C1 segment of cervical spinal cord (tissue), 14 donors: ENCODE measurements at regions not wholly inside any gene's neighbourhood (a gene's known extent, or its start where the extent isn't known, plus 50 kb on each side); places are given as distances from the start of the nearest gene placed in this dataset.

ENCODE experiments used
- DNase-seq, 14 donors: peaks; one replicate each; lab custom pipeline; 2025; lab: John Stamatoyannopoulos, UW

DNA sequence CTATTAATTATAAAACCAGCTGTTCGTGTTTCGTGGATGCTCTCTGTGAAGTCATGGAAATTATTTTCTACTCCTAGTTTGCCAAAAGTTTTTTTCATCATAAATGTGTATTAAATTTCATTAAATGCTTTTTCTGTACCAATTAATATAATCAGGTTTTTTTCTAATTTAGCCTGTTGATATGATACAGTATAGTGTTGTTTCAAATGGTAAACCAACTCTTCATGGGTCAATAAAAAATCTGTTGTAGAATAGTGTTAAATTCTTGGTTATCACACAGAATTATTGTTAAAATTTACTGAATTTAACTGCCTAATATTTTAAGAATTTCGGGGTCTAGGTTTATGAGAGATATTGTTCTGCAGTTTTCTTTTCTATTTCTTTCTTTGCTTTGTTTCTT lies 505.9 kb upstream of the MANEA start:
- DNase-seq: no peak

DNA sequence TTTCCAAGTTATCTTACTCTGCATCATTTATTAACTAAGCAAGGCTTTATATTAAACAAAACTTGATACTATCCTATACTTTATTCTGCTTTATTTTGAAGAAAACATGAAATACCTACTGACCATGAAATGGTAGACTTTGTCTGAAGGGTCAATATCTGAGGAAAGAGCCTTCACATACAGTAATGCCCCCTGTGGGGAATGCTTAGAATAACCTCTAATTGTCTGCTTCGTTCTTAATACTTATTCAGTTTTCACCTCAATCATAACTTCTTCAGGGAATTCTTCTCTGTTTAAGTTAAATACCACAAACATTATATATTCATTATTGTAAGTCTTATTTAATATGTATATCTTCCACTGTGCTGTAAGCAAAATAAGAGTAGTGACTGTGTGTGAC lies 498.9 kb upstream of the MANEA start:
- DNase-seq: no peak

DNA sequence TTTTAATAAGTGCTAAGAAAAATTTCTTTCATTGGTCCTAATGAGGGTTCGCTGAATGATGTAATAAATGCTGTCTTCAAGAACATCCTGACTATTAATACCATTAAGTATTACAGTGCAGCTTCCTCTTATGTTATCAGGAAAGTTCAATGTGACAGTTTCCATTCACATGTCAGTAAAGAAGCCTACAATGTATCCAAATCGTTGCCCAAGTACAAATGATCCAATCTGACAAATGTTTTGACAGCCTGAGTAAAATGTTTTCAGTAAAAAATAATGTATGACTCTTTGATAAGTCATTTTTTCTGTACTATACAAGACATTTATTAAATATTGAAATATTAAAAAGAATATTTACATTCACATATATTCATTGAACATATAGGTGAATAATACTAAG lies 496.1 kb upstream of the MANEA start:
- DNase-seq: no peak

DNA sequence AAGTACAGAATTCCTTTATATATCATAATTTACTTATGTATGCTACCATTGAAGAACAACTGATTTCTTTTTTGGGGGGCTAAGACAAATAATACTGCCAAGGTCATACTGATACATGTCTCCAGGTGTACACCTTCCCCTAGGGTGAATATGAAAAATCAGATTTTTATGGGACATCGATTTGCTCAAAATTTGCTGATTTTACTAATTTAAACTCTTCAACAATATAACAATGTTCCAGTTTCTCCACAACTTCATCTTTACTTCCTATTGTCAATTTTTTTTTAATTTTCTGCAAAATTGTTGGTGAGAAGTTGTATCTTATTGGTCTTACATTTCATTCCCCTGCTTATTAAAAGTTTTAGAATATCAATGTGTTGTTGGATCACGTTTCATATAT lies 495.4 kb upstream of the MANEA start:
- no peak for DNase-seq

DNA sequence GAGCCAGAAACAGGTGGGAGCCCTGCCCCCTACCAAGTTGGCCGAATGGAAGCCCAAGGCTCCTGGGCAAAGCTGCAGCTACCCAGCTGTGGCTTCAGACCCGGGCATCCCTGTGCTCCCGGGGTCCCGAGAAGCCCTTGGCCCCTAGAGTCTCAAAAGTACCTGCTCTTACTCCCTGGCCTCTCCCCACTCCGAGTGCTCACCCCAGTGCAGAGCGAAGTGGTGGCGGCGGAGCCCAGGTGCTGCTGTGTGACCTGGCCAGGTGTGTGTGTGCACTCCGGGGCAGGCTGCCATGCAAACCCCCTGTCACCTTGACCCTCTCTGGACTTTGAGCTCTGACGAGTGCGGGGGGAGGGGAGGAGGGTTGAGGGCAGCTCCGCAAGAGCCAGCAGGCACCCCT lies 493.8 kb upstream of the MANEA start:
- no peak for DNase-seq

DNA sequence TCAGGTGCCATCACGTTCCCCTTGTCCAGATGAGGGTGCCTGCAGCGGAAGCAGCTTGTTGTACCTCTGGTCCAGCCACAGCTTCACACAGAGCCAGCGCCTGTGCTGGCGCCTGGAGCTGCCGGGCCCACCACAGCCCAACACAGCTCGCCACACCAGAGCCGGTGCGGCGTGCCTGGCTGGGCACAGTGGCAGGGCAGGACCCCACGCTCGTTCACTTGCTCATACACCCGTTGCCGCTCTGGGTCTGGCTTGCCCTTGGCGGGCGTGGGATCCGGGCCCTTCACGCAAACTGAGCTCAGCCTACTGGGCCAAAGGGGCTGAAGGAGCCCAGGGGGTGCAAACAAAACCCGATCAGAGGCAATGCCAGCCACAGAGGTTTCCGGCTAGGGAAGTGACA lies 492.5 kb upstream of the MANEA start:
- no peak for DNase-seq

DNA sequence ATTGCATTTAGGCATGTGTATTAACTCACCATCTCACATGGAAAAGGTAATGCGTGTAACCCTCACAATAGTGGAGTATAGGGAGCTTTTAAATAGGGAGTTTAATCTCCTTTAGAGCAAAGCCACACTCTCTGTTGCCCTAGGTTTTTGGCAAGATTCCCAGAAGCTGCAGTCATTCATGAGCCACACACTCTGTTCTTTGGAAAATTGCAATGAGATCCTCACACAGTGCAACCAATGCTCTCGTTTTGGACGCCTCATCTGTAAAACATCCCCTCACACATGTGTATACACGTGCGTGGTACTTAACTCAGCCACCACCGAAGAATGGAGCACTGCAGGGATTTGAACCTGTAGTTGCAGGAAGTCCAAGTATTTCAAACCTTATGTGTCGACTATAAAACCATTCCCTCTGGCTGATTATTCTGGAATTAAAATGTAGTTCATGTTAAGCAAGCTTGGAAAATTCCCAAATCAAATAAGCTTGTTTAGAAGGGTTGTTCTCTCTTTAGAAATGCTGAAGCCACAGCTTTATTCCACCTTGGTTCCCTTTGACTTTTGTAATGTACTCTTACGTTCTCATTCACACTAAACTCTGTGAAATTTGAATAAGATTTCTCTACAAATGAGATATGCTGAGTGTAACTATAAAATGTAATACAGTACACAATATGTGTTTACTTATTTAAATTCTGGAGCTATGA lies 489.8 kb upstream of the MANEA start:
- peak in 6 of 14 donors; percentile 0 to 38 (median 9) for DNase-seq

DNA sequence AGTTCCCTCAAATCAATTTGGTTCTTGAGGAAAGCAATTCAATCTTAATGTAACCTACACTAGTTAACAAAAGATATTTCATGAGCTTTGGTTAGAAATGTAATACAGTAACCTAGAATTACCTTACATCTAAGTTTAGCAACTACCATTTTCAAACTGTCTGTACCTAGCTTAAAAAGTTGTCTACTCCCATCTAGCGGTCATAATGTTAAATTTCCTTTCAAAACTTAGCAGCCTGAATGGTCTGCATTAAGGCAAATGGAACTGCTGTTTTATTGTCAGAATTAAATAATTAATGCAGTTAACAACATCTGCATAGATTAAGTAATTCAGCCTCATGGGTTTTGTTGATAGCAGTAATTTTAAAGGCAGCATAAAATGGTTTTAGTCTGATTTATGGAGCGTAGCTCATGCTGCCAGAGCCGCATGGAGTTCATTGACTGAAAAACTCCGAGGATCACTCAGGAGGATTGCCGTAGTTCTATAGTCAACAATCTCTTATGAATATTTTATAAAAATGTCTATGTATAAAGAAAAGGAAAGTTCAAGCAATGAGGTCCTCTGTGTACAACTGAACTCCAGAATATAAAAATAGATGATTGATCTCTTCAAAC lies 485.4 kb upstream of the MANEA start:
- peak in 1 of 14 donors; percentile 23 for DNase-seq

DNA sequence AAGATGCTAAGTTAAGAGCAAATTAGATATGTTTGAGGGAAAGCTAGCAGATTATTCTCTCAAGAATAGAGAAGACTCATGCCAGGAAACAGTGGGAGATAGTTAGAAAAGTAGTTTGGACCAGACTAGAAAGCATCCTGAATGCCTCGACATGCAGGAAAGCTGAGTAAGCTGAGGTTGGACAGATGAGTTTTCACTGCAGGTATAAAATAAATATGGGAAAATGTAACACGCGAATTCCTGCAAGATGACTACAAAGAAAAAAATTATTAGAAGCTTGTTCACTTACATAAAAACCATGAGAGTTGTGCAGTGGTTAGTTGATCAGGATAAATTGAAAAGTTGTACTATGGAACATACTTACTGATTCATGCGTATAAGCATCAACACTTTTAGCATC lies 484.2 kb upstream of the MANEA start:
- DNase-seq: no peak

DNA sequence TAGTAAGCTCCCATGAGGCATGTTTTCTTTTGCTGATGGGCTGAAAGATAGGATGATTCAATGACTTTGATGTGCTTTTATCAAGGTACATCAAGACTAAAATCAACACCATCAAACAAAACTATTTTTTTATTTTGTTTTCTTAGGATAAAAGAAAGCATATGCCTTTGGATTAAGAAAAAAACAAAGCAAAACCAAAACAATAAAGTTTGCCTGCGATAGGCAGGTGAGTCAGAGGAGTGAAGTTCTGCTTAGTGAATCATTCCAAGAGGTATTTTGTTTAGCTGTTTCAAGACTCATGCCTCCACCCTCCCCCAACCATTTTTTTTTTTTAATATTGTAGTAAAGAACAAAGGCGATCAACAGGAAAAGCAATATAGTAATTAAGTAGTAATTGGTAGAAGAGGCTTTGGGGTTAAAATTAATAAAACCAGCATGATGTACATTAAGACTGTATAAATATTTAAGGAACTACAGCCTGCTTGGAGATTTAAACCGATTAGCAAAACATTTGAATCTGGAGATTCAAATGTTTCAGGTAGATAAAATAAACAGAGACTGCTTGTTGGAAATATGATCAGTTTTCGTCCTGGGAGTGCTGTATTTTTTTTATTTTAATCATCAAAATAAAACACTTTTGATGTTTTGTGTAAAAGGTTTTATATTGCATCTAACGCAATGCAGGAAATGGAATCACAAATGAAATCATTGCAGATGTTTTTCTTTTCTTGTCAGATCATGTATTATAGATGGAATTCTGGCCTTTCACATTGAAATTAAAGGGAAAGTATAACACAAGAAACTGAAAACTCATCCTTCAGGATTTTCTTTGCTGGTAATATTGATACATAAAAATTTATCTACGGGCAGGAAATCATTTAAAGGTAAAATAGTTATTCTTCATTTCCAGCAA lies 482.3 kb upstream of the MANEA start:
- DNase-seq: no peak

DNA sequence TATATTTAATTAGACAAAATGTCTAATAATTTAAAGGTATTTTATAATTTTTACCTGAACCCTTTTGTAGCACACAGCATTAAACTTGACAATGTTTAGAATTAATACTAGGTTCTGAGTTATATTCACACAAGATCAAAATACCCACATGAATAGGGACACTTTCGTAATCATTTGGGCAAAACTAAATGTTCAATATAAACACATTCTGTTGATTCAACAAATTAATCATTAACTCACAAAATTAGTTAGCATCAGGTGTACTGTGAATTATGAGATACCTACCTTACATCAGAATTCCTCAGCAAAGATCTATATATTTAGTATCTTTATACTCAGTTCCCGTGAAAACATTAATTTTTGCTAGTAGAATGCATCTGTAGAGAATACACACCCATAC lies 481.5 kb upstream of the MANEA start:
- DNase-seq: no peak

DNA sequence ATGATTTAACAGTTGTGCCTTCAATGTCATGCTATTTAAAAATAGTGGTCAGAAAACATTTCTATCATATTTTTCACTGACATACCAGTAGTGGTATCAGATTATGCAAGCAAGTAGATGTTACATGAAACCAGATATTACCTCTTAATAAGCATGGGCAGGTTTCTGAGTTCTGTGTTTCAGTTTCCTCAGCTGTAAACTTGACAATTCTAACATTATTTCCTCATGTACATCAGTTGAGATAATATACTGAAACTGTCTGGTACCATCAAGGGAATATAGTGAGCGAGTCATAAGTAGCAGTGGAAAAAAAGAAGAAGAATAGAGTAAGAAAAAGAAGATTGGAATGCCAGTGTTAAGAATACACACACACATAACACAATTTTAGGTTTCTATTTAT lies 477.9 kb upstream of the MANEA start:
- no peak for DNase-seq

DNA sequence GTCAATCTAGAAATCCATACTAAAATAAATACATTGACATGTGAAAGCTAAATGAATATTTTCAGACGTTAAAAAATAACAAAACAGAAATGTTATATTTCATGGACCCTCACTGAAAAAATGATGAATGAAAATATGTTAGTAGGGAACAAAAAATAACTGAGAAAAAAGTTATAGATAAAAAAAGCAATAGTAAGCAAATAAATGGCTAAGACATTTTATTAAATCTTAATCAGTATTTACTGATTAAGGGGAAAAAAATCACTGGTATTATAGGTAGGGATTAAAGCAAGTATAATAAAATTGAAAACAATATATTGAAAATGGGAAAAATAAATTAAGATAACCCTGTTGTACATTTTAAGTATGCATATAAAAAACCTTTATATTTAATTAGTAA lies 468.1 kb upstream of the MANEA start:
- DNase-seq: no peak

DNA sequence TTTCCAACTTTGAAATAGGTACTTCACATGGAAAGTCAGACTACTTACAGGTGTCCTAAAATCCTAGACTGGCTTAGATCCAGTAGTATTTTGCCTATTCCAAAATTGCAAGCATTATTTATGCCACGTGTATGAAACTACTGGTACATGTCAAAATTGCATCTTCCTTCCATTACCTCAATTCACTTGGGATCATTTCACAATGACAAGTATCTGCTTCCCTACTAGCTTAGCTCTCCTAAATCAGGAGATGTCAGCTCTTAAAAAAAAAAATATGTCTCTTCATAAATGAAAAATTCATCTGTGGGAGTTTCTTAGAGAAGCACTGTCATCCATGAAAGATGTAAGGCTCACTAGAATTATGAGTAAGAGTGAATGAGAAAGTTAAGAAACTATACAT lies 466.6 kb upstream of the MANEA start:
- no peak for DNase-seq

DNA sequence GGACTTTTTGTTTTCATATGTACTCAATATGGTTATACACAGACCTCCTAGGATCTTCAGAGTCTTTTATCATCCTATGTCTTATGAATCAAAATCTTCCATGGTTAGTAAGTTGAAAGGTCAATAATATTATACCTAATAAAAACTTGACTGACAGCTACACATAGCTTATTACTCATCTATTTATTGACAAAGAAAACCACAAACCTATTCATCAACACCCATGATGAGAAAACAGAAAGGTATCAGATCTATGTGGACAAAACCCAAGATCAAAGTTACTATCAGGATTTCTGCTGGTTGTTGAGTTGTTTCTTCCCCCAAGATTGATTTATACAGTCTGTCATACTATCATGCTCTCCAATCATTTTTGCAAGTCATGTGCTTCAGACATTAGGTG lies 460.1 kb upstream of the MANEA start:
- DNase-seq: no peak

DNA sequence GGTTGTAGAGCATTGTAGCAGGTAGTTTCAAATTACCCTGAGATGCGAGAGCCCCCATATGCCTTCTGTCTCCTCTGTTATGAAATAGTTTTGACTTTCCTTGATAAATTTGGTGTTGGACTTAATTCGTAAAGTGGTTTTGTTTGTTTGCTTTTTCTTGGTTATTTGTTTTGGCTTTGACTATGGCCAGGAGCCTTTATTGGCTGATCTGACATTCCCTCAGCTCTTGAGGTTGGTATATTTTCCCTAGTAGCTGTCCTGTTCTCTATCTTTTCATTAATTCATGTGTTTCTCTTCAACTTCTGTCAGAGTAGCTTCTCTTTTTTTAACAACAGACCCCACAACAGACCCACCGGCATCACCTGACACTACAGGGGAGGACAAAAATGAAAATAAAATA lies 457.4 kb upstream of the MANEA start:
- no peak for DNase-seq

DNA sequence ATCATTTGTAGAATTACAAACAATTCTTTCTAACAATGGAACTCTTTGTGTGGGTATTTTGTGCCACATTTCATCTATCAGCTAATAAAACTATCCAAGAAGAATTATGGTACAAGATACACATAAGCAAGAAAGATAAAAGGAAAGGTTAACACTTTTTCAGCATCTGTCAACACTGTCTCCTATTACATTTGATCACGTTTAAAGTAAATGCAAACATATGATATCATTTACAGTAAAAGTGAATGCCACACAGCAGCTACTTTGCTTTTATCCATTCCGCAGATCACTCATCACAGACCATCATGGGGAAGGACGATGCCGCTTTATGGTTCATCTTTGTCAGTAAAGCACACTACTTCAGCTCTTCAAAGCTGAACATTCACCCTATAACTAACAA lies 456.4 kb upstream of the MANEA start:
- no peak for DNase-seq

DNA sequence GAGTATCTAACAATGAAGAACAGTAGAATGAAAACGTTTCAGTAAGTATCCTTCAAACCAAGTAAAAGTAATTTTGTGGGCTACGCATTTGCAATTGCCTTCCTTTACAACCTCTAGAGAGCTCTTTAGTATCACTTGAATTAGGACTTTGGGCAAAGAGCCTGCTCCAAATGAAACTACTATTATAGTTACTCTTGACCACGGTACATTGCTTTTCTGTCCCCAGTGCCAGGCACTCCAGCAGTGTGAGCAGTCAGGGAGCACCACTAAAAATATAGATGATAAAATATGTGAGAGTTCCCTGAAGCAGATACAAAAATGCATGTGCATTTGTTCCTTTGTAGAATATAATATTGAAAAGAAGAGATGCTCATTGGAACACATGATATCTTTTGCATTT lies 450.1 kb upstream of the MANEA start:
- no peak for DNase-seq

DNA sequence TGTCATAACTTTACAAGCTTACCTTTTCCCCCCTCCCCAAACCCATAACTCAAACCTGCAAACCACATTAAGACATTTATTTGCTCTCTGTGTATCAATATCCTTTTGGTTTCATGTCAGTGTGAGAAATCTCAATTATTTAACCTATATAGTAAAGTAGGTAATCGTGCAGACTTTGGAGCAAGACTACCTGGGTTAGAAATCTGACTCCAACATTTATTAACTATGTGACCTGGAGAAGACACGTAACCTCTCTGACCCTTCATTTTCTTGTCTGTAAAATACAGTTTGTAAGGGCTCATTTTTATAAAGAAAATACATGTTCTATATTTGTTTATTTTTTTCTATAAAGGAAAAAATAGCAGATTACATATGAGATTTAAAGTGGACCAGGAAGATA lies 448.9 kb upstream of the MANEA start:
- no peak for DNase-seq

DNA sequence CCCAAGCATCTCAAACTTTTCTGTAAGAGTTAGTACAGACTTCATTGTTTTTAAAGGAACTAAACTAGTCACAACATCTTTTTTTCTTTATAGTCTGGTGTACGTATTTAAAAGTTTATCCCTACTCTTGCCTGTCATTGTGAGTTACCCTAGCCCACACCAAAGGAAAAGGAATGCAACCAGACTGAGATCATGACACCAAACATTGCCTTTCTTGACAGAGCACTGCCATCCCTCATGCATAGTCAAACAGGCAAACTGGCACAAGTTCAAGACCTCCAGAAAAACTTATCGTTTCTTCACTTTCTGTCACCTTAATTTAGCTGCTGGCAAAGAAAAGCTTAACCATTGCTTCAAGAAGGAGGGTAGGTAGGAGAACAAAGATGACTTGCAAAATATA lies 448.4 kb upstream of the MANEA start:
- no peak for DNase-seq

DNA sequence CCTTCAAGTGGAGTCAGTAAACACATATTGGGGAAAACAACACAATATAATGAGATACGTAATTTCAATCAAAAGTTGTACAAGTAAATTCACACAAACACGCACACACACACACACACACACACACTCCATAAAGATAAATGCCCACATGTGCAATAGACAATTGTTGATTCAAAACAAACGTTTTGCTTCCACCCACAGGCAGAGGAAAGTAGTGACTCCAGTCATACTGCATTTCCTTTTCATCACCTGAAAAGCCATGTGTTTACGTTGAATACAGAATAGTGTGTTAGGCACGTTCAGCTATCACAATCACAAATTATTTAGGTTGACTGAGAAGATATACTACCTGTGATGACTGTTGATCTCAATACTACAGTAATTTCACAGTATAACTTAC lies 443.8 kb upstream of the MANEA start:
- DNase-seq: no peak

DNA sequence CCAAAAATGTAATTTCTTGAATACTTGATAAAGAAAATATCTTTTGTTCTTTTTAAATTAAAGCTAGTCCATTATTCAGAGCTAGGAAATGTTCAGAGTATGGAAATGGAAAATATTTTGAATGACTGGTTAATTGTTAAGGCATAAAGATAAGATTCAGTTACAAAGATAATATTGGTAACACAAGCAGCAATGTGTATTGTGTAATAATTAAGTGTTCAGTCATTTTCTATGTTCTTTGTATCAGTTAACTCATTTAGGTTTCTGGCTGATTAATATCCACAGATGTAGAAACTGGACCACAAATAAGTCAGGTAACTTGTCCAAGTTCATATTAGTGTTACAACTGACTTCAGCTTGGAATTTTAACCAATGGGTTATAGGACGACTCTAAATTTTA lies 442.2 kb upstream of the MANEA start:
- DNase-seq: no peak

DNA sequence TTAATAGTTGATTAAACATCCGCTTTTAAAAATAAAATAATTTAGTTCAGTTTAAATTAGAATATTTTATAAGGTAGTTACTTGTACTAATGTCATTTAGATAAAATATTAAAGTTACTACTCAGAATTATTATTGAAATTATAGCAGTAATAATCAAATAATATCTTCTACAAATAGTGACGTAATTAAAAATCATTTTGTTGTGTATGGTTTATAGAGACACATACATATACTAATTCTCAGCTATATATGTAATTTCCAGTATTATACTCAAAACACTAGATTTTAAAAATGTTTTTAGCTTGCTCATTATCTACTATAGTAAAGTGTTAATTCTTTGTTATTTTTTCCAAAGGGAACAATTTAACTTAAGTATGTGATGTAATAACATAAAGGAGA lies 435.2 kb upstream of the MANEA start:
- DNase-seq: no peak
